ENCODE measurements at regions not wholly inside any gene's neighbourhood (a gene's known extent, or its start where the extent isn't known, plus 50 kb on each side); places are given as distances from the start of the nearest gene placed in this dataset.

- Histone ChIP-seq H3K4me2 (ENCODE audit: control insufficient read depth, extremely low read depth, insufficient read depth, low read depth, low read length) (peak overlapping the region; percentile 72), H3K9ac (ENCODE audit: control insufficient read depth, extremely low read depth, insufficient read depth, low read length) (peak overlapping the region; percentile 31), H3K79me2 (ENCODE audit: control insufficient read depth, insufficient read depth, low read length) (no peaks in the 10 kb centered on the region), H3K27ac (ENCODE audit: control insufficient read depth, insufficient read depth, low read length) (no peak overlapping the region), H2AFZ (ENCODE audit: control insufficient read depth, low read length) (peak overlapping the region; percentile 82), H3K27me3 (ENCODE audit: control insufficient read depth, extremely low read depth, insufficient read depth, low read length) (no peaks in the 10 kb centered on the region), H3K9me1 (ENCODE audit: control insufficient read depth, extremely low read depth, insufficient read depth, low read length) (no peaks in the 10 kb centered on the region), H3K4me3 (ENCODE audit: control insufficient read depth in 2 of 3, extremely low read depth in 1 of 3, insufficient read depth in 2 of 3, low read depth in 1 of 3, low read length in 3 of 3) (peak overlapping the region; percentile 25 to 63 (median 61)), H3K9me3 (ENCODE audit: control insufficient read depth, low read depth, low read length) (no peaks in the 10 kb centered on the region), H3K4me1 (ENCODE audit: control insufficient read depth, extremely low read depth, insufficient read depth, low read length) (peaks cover 3% of the 10 kb centered on the region), H3K36me3 (ENCODE audit: control insufficient read depth in 2 of 2, extremely low read depth in 1 of 2, insufficient read depth in 2 of 2, low read length in 2 of 2) (no peaks in the 10 kb centered on the region), H4K20me1 (ENCODE audit: control insufficient read depth, extremely low read depth, insufficient read depth, low read length) (no peaks in the 10 kb centered on the region)
- dilution Hi-C loops (cut with MboI; ENCODE audit: extremely low pct_ligation_motif_present, low sequenced_read_pairs): no loop called here
- TF ChIP-seq CTCF (optimal IDR thresholded peaks at IDR 0.05 in 1 of 3, IDR thresholded peaks at IDR 0.05 in 1 of 3, conservative IDR thresholded peaks at IDR 0.05 in 1 of 3; ENCODE audit: extremely low read depth in 1 of 3, insufficient read depth in 2 of 3, low read length in 3 of 3): no peak
- no peak for TF ChIP-seq EZH2 (IDR thresholded peaks at IDR 0.05; ENCODE audit: low read length)
- DNase-seq (ENCODE audit: low read depth, low spot score) (no peak), FAIRE-seq (no peak)
Measured at GRCh38 chrX:155767051-155767875, 113.9 kb upstream of the VAMP7 start.

- Histone ChIP-seq H3K9me1 (ENCODE audit: control insufficient read depth, extremely low read depth, insufficient read depth, low read length) (no peaks in the 10 kb centered on the region), H3K4me1 (ENCODE audit: control insufficient read depth, extremely low read depth, insufficient read depth, low read length) (peaks cover 3% of the 10 kb centered on the region), H3K27me3 (ENCODE audit: control insufficient read depth, extremely low read depth, insufficient read depth, low read length) (no peaks in the 10 kb centered on the region), H3K79me2 (ENCODE audit: control insufficient read depth, insufficient read depth, low read length) (no peaks in the 10 kb centered on the region), H2AFZ (ENCODE audit: control insufficient read depth, low read length) (no peak overlapping the region), H4K20me1 (ENCODE audit: control insufficient read depth, extremely low read depth, insufficient read depth, low read length) (no peaks in the 10 kb centered on the region), H3K4me2 (ENCODE audit: control insufficient read depth, extremely low read depth, insufficient read depth, low read depth, low read length) (no peak overlapping the region), H3K27ac (ENCODE audit: control insufficient read depth, insufficient read depth, low read length) (no peak overlapping the region), H3K9me3 (ENCODE audit: control insufficient read depth, low read depth, low read length) (no peaks in the 10 kb centered on the region), H3K4me3 (ENCODE audit: control insufficient read depth in 2 of 3, extremely low read depth in 1 of 3, insufficient read depth in 2 of 3, low read depth in 1 of 3, low read length in 3 of 3) (no peak overlapping the region), H3K9ac (ENCODE audit: control insufficient read depth, extremely low read depth, insufficient read depth, low read length) (no peak overlapping the region), H3K36me3 (ENCODE audit: control insufficient read depth in 2 of 2, extremely low read depth in 1 of 2, insufficient read depth in 2 of 2, low read length in 2 of 2) (no peaks in the 10 kb centered on the region)
- dilution Hi-C loops (cut with MboI; ENCODE audit: extremely low pct_ligation_motif_present, low sequenced_read_pairs): no loop called here
- no peak for DNase-seq (ENCODE audit: low read depth, low spot score)
- no peak for TF ChIP-seq EZH2 (IDR thresholded peaks at IDR 0.05; ENCODE audit: low read length)
- TF ChIP-seq CTCF (optimal IDR thresholded peaks at IDR 0.05 in 1 of 3, IDR thresholded peaks at IDR 0.05 in 1 of 3, conservative IDR thresholded peaks at IDR 0.05 in 1 of 3; ENCODE audit: extremely low read depth in 1 of 3, insufficient read depth in 2 of 3, low read length in 3 of 3): no peak
- FAIRE-seq: no peak
Measured at GRCh38 chrX:155766321-155766720, 114.8 kb upstream of the VAMP7 start.
